ENCODE measurements at regions not wholly inside any gene's neighbourhood (a gene's known extent, or its start where the extent isn't known, plus 50 kb on each side); places are given as distances from the start of the nearest gene placed in this dataset.

DNA sequence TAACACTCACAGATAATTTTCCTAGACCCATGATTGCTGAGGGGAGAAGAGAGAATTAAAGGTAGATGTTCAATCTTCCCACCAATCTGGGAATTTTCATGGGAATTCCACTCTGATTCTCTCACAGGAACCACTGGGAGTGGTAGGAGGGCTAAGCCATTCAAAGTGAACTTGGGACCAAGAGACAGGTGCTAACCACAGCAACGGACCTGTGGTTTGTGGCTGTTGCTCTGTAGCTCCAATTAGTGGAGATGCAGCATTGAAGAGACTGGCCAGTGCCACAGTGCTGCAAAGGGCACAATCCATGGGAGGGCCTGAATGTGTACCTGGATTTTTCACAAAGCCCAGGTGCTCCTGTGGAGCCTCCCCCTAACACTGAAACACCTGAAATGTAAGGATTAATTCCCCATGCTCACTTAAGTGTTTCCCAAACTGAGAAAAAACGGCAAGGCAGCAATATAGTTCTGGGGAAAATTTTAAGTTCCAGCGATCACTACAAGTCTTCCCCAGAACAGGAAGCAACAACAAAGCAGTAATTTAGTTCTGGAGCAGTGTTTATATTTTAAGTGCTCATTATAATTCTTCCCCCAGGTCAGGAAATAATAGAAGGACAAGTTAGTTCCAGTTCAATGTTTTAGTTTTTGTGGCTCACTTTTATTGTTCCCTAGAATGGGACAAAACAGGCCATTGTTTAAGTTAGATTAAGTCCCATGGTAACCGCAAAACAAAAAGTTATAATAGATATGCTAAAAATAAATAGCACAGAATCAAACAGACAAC, 1045.8 kb downstream of the CNTNAP5 start:
- POLR2A ChIA-PET: no interaction called here
- ATAC-seq: peak; percentile 74
- peaks cover 29% of the 10 kb centered on the region for H3K36me3 Mint-ChIP-seq
- peaks cover 46% of the 10 kb centered on the region for H3K9me3 Mint-ChIP-seq
- CTCF ChIA-PET: no interaction called here
- no peak overlapping the region for H3K27ac Mint-ChIP-seq
- H3K27me3 Mint-ChIP-seq (ENCODE audit: low read depth): no peaks in the 10 kb centered on the region
- DNase-seq (ENCODE audit: low spot score): no peak
- H3K4me3 Mint-ChIP-seq: no peak overlapping the region
- peaks cover 6% of the 10 kb centered on the region for H3K4me1 Mint-ChIP-seq
- no peak for TF ChIP-seq OVOL2 (CRISPR knock-in tag; IDR thresholded peaks at IDR 0.05; ENCODE audit: borderline replicate concordance)
- no peak for TF ChIP-seq KAT7 (CRISPR knock-in tag; IDR thresholded peaks at IDR 0.05; ENCODE audit: borderline replicate concordance)
- no peak for TF ChIP-seq PRRX2 (CRISPR knock-in tag; IDR thresholded peaks at IDR 0.05)
- TF ChIP-seq ZNF121 (CRISPR knock-in tag; IDR thresholded peaks at IDR 0.05): no peak
- TF ChIP-seq ZNF232 (CRISPR knock-in tag; IDR thresholded peaks at IDR 0.05): no peak
- TF ChIP-seq, protein P1, sequence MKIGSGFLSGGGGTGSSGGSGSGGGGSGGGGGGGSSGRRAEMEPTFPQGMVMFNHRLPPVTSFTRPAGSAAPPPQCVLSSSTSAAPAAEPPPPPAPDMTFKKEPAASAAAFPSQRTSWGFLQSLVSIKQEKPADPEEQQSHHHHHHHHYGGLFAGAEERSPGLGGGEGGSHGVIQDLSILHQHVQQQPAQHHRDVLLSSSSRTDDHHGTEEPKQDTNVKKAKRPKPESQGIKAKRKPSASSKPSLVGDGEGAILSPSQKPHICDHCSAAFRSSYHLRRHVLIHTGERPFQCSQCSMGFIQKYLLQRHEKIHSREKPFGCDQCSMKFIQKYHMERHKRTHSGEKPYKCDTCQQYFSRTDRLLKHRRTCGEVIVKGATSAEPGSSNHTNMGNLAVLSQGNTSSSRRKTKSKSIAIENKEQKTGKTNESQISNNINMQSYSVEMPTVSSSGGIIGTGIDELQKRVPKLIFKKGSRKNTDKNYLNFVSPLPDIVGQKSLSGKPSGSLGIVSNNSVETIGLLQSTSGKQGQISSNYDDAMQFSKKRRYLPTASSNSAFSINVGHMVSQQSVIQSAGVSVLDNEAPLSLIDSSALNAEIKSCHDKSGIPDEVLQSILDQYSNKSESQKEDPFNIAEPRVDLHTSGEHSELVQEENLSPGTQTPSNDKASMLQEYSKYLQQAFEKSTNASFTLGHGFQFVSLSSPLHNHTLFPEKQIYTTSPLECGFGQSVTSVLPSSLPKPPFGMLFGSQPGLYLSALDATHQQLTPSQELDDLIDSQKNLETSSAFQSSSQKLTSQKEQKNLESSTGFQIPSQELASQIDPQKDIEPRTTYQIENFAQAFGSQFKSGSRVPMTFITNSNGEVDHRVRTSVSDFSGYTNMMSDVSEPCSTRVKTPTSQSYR (CRISPR knock-in tag; IDR thresholded peaks at IDR 0.05): no peak
- TF ChIP-seq, protein P2, sequence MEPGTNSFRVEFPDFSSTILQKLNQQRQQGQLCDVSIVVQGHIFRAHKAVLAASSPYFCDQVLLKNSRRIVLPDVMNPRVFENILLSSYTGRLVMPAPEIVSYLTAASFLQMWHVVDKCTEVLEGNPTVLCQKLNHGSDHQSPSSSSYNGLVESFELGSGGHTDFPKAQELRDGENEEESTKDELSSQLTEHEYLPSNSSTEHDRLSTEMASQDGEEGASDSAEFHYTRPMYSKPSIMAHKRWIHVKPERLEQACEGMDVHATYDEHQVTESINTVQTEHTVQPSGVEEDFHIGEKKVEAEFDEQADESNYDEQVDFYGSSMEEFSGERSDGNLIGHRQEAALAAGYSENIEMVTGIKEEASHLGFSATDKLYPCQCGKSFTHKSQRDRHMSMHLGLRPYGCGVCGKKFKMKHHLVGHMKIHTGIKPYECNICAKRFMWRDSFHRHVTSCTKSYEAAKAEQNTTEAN (CRISPR knock-in tag; IDR thresholded peaks at IDR 0.05): no peak

DNA sequence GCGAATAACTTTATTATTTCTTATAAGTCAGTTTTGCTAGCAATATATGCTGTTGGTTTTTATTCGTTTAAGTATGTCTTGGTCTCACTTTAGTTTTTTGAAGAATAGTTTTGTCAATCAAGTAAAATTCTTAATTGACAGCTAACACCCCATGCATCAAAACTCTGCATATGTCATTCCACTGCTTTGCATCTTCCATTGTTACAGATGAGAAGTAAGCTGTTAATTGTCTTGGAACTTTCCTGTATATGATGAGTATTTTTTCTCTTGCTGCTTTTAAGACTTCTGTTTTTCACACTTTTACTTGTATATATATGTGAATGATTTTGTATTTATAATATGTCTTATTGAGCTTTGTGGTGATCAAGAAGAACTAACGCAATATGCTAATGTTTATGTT, 1048.4 kb downstream of the CNTNAP5 start:
- no peak for DNase-seq (ENCODE audit: low spot score)
- ChIA-PET POLR2A (no interaction called here), CTCF (no interaction called here)
- no peak for ATAC-seq
- H3K27ac Mint-ChIP-seq: no peak overlapping the region
- H3K36me3 Mint-ChIP-seq: peaks cover 36% of the 10 kb centered on the region
- peaks cover 62% of the 10 kb centered on the region for H3K9me3 Mint-ChIP-seq
- TF ChIP-seq ZNF138 (CRISPR knock-in tag; conservative IDR thresholded peaks at IDR 0.05): no peak
- peak; percentile 99 for TF ChIP-seq ZNF317 (CRISPR knock-in tag; IDR thresholded peaks at IDR 0.05; ENCODE audit: borderline replicate concordance, low read depth)
- no peaks in the 10 kb centered on the region for H3K27me3 Mint-ChIP-seq (ENCODE audit: low read depth)
- H3K4me1 Mint-ChIP-seq: peaks cover 6% of the 10 kb centered on the region
- no peak overlapping the region for H3K4me3 Mint-ChIP-seq

DNA sequence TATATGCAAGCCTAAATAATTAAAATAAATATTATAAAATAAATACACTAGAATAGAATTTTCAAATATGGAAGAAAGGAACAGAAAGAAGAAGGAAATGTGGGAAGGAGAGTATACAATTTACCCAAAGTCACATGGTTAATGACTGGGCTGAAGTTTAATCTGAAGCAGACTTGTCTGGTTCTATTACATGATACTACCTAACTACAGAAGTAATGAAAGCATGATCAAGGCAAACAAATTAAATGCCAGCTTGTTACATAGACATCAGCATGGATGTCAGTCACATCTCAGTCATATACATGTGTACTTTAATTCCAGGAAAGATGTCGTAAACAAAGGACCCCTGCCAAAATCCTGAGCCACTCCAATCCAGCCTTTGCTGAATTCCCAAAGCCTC, 1060.8 kb downstream of the CNTNAP5 start:
- ATAC-seq: no peak
- POLR2A ChIA-PET: no interaction called here
- CTCF ChIA-PET: no interaction called here
- Mint-ChIP-seq H3K4me1 (peaks cover 12% of the 10 kb centered on the region), H3K9me3 (peaks cover 33% of the 10 kb centered on the region), H3K27ac (no peak overlapping the region), H3K27me3 (ENCODE audit: low read depth) (no peaks in the 10 kb centered on the region), H3K36me3 (peaks cover 3% of the 10 kb centered on the region), H3K4me3 (no peak overlapping the region)
- no peak for DNase-seq (ENCODE audit: low spot score)
- no peak for TF ChIP-seq SMAD4 (CRISPR knock-in tag; IDR thresholded peaks at IDR 0.05)
- TF ChIP-seq, protein P3, sequence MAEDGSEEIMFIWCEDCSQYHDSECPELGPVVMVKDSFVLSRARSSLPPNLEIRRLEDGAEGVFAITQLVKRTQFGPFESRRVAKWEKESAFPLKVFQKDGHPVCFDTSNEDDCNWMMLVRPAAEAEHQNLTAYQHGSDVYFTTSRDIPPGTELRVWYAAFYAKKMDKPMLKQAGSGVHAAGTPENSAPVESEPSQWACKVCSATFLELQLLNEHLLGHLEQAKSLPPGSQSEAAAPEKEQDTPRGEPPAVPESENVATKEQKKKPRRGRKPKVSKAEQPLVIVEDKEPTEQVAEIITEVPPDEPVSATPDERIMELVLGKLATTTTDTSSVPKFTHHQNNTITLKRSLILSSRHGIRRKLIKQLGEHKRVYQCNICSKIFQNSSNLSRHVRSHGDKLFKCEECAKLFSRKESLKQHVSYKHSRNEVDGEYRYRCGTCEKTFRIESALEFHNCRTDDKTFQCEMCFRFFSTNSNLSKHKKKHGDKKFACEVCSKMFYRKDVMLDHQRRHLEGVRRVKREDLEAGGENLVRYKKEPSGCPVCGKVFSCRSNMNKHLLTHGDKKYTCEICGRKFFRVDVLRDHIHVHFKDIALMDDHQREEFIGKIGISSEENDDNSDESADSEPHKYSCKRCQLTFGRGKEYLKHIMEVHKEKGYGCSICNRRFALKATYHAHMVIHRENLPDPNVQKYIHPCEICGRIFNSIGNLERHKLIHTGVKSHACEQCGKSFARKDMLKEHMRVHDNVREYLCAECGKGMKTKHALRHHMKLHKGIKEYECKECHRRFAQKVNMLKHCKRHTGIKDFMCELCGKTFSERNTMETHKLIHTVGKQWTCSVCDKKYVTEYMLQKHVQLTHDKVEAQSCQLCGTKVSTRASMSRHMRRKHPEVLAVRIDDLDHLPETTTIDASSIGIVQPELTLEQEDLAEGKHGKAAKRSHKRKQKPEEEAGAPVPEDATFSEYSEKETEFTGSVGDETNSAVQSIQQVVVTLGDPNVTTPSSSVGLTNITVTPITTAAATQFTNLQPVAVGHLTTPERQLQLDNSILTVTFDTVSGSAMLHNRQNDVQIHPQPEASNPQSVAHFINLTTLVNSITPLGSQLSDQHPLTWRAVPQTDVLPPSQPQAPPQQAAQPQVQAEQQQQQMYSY (CRISPR knock-in tag; IDR thresholded peaks at IDR 0.05): no peak
- no peak for TF ChIP-seq ZNF219 (CRISPR knock-in tag; IDR thresholded peaks at IDR 0.05; ENCODE audit: borderline replicate concordance)
- TF ChIP-seq NR1H2 (CRISPR knock-in tag; IDR thresholded peaks at IDR 0.05): no peak
- no peak for TF ChIP-seq RELA (CRISPR knock-in tag; IDR thresholded peaks at IDR 0.05; ENCODE audit: borderline replicate concordance)
- no peak for TF ChIP-seq NR2C2 (CRISPR knock-in tag; IDR thresholded peaks at IDR 0.05)
- no peak for TF ChIP-seq CREB1 (CRISPR knock-in tag; IDR thresholded peaks at IDR 0.05)
- TF ChIP-seq, protein P4, sequence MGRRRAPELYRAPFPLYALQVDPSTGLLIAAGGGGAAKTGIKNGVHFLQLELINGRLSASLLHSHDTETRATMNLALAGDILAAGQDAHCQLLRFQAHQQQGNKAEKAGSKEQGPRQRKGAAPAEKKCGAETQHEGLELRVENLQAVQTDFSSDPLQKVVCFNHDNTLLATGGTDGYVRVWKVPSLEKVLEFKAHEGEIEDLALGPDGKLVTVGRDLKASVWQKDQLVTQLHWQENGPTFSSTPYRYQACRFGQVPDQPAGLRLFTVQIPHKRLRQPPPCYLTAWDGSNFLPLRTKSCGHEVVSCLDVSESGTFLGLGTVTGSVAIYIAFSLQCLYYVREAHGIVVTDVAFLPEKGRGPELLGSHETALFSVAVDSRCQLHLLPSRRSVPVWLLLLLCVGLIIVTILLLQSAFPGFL (CRISPR knock-in tag; IDR thresholded peaks at IDR 0.05; ENCODE audit: borderline replicate concordance): no peak
- TF ChIP-seq, protein P5, sequence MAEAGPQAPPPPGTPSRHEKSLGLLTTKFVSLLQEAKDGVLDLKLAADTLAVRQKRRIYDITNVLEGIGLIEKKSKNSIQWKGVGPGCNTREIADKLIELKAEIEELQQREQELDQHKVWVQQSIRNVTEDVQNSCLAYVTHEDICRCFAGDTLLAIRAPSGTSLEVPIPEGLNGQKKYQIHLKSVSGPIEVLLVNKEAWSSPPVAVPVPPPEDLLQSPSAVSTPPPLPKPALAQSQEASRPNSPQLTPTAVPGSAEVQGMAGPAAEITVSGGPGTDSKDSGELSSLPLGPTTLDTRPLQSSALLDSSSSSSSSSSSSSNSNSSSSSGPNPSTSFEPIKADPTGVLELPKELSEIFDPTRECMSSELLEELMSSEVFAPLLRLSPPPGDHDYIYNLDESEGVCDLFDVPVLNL (CRISPR knock-in tag; IDR thresholded peaks at IDR 0.05; ENCODE audit: borderline replicate concordance, low read depth): no peak
- TF ChIP-seq JUN (CRISPR knock-in tag; IDR thresholded peaks at IDR 0.05): no peak
- TF ChIP-seq, protein P6, sequence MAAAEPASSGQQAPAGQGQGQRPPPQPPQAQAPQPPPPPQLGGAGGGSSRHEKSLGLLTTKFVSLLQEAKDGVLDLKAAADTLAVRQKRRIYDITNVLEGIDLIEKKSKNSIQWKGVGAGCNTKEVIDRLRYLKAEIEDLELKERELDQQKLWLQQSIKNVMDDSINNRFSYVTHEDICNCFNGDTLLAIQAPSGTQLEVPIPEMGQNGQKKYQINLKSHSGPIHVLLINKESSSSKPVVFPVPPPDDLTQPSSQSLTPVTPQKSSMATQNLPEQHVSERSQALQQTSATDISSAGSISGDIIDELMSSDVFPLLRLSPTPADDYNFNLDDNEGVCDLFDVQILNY (CRISPR knock-in tag; IDR thresholded peaks at IDR 0.05): no peak
- no peak for TF ChIP-seq SMAD3 (CRISPR knock-in tag; IDR thresholded peaks at IDR 0.05; ENCODE audit: borderline replicate concordance)
- no peak for TF ChIP-seq GRHL2 (CRISPR knock-in tag; IDR thresholded peaks at IDR 0.05; ENCODE audit: insufficient replicate concordance, severe bottlenecking)

Data from WTC11 (cell line).